ENCODE measurements at regions not wholly inside any gene's neighbourhood (a gene's known extent, or its start where the extent isn't known, plus 50 kb on each side); places are given as distances from the start of the nearest gene placed in this dataset.

DNA sequence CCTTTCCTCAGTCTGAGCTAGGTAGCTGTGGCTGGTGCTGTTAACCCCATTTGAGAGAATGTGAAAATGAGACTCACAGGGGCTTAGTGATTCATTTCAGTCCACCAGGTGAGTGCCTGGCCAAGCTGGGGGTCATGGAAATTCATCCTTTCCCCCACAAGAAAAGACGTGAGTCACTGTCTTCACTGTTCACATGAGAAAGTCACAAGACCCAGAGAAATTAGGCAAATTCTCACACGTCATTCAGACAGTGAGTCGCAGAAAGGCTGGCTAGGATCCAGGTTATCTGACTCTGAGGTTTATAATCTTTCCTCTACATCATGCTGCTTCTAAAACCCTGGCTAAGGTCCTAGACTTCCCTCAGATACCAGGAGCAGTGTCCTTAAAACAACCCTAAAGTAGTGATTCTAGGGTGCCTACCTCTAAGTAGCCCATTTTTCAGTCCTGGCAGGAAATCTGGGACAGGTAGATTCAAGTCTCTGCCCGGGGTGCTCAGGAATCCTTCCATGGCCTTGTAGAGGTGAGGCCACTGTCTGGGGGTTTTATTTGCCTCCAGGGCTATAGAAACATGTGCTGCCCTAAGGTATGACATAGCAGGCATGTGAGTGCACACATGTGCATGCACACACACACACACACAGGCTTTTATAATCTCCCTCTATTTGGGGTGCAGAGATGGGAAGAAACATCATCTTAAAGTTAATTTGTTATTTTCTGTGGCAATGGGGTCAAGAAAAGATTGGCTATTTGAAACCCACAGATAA is 427.9 kb upstream of the CELF2 start:
- TF ChIP-seq GABPA (IDR thresholded peaks at IDR 0.05; ENCODE audit: low read depth) (no peak), POLR2AphosphoS5 (IDR thresholded peaks at IDR 0.05; ENCODE audit: low read depth) (no peak), SPI1 (IDR thresholded peaks at IDR 0.05; ENCODE audit: borderline replicate concordance, low read depth) (no peak)
- TF ChIP-seq, protein P1, sequence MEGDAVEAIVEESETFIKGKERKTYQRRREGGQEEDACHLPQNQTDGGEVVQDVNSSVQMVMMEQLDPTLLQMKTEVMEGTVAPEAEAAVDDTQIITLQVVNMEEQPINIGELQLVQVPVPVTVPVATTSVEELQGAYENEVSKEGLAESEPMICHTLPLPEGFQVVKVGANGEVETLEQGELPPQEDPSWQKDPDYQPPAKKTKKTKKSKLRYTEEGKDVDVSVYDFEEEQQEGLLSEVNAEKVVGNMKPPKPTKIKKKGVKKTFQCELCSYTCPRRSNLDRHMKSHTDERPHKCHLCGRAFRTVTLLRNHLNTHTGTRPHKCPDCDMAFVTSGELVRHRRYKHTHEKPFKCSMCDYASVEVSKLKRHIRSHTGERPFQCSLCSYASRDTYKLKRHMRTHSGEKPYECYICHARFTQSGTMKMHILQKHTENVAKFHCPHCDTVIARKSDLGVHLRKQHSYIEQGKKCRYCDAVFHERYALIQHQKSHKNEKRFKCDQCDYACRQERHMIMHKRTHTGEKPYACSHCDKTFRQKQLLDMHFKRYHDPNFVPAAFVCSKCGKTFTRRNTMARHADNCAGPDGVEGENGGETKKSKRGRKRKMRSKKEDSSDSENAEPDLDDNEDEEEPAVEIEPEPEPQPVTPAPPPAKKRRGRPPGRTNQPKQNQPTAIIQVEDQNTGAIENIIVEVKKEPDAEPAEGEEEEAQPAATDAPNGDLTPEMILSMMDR (IDR thresholded peaks at IDR 0.05; ENCODE audit: insufficient read depth, low read length): no peak
- TF ChIP-seq, protein P2, sequence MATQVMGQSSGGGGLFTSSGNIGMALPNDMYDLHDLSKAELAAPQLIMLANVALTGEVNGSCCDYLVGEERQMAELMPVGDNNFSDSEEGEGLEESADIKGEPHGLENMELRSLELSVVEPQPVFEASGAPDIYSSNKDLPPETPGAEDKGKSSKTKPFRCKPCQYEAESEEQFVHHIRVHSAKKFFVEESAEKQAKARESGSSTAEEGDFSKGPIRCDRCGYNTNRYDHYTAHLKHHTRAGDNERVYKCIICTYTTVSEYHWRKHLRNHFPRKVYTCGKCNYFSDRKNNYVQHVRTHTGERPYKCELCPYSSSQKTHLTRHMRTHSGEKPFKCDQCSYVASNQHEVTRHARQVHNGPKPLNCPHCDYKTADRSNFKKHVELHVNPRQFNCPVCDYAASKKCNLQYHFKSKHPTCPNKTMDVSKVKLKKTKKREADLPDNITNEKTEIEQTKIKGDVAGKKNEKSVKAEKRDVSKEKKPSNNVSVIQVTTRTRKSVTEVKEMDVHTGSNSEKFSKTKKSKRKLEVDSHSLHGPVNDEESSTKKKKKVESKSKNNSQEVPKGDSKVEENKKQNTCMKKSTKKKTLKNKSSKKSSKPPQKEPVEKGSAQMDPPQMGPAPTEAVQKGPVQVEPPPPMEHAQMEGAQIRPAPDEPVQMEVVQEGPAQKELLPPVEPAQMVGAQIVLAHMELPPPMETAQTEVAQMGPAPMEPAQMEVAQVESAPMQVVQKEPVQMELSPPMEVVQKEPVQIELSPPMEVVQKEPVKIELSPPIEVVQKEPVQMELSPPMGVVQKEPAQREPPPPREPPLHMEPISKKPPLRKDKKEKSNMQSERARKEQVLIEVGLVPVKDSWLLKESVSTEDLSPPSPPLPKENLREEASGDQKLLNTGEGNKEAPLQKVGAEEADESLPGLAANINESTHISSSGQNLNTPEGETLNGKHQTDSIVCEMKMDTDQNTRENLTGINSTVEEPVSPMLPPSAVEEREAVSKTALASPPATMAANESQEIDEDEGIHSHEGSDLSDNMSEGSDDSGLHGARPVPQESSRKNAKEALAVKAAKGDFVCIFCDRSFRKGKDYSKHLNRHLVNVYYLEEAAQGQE (IDR thresholded peaks at IDR 0.05; ENCODE audit: insufficient replicate concordance, low read depth): no peak
- Histone ChIP-seq H3K27me3 (ENCODE audit: insufficient read depth, poor library complexity, severe bottlenecking) (no peaks in the 10 kb centered on the region), H3K4me3 (replicated peaks; ENCODE audit: insufficient read depth, low read length) (no peak overlapping the region), H3K27ac (replicated peaks) (no peak overlapping the region)
- DNase-seq (ENCODE audit: low read depth in 1 of 2, low spot score in 1 of 2): no peak

DNA sequence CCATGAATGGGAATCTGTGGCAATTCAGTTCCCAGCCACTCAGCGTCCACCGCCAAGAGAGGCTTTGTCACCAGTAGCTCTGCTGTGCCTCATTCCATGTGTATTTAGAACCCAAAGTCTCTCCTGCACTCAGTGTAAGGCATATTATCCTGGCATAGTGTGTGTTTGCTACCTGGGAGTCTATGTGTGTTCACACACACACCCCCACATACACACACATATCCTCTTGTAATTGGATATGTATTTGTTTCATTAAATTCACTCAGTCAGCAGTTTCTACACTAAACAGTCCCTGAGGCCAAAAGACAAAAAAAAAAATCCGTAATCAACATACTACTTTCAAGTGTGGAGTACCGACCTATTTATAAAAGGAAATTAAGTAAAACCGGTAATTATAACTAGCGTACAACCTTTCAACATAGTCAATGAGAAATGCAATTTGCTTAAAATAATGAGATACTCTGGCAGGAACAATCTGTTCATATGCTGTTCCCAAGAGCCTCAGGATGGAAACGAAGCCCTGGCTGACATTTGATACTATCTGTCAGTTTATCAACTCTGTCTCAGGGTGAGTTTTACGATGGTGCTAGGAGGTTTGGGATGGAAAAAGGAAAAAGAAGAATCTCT is 425.8 kb upstream of the CELF2 start:
- Histone ChIP-seq H3K27ac (replicated peaks) (no peak overlapping the region), H3K27me3 (ENCODE audit: insufficient read depth, poor library complexity, severe bottlenecking) (no peaks in the 10 kb centered on the region), H3K4me3 (replicated peaks; ENCODE audit: insufficient read depth, low read length) (no peak overlapping the region)
- TF ChIP-seq, protein P1 (IDR thresholded peaks at IDR 0.05; ENCODE audit: insufficient read depth, low read length): no peak
- no peak for TF ChIP-seq GABPA (IDR thresholded peaks at IDR 0.05; ENCODE audit: low read depth)
- no peak for DNase-seq (ENCODE audit: low read depth in 1 of 2, low spot score in 1 of 2)

DNA sequence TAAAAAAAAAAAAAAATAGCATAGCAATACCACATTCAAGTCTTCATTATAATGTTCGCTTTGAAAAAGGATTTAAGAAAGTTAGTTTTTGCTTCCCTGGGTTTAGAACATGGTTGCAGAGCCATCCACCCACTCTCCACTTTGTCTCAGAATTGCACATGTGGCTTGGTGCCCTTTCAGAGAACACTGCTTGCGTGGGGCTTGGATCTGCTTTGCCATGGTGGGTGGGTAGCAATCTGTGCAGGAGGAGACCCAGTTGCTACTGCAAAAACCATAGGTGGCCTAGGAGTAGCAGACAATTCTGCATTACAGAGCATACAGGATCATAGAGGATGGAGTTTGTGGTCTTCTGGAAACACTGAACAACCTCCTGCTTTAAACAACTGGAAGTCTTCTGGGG is 421.4 kb upstream of the CELF2 start:
- TF ChIP-seq, protein P2 (IDR thresholded peaks at IDR 0.05; ENCODE audit: insufficient replicate concordance, low read depth): no peak
- no peaks in the 10 kb centered on the region for H3K27me3 ChIP-seq (ENCODE audit: insufficient read depth, poor library complexity, severe bottlenecking)
- no peak overlapping the region for H3K4me3 ChIP-seq (replicated peaks; ENCODE audit: insufficient read depth, low read length)
- no peak for DNase-seq (ENCODE audit: low read depth in 1 of 2, low spot score in 1 of 2)
- no peak overlapping the region for H3K27ac ChIP-seq (replicated peaks)

DNA sequence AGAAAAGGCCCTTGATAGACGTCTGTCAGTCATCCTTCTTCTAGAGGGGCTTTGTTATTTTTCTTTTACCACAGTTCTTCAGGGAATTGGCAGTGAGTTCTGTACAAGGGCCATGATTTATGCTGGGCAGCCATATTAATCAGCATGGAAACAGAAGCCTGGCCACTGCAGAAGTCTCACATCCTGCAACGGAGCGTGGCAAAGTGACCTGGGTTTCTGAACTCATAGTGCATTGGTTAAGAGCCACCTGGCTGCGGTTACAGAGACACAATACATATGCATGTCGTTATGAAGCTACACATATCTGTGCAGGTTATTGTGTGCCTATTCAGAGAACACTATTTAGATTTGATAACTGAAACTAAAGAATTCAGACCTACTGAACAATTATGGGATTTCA is 419.4 kb upstream of the CELF2 start:
- no peak for TF ChIP-seq POLR2AphosphoS5 (IDR thresholded peaks at IDR 0.05; ENCODE audit: low read depth)
- no peak for TF ChIP-seq GABPA (IDR thresholded peaks at IDR 0.05; ENCODE audit: low read depth)
- TF ChIP-seq, protein P1 (IDR thresholded peaks at IDR 0.05; ENCODE audit: insufficient read depth, low read length): no peak
- no peak for TF ChIP-seq SPI1 (IDR thresholded peaks at IDR 0.05; ENCODE audit: borderline replicate concordance, low read depth)
- TF ChIP-seq, protein P2 (IDR thresholded peaks at IDR 0.05; ENCODE audit: insufficient replicate concordance, low read depth): no peak
- Histone ChIP-seq H3K27me3 (ENCODE audit: insufficient read depth, poor library complexity, severe bottlenecking) (no peaks in the 10 kb centered on the region), H3K4me3 (replicated peaks; ENCODE audit: insufficient read depth, low read length) (no peak overlapping the region), H3K27ac (replicated peaks) (no peak overlapping the region)
- DNase-seq (ENCODE audit: low read depth in 1 of 2, low spot score in 1 of 2): no peak

Data from HL-60 (cell line).